Eye (tissue), 1 donor: ENCODE measurements at regions not wholly inside any gene's neighbourhood (a gene's known extent, or its start where the extent isn't known, plus 50 kb on each side); places are given as distances from the start of the nearest gene placed in this dataset.
"Not testable (repeated sequence)": the region's sequence is repeated elsewhere in the genome, so short reads cannot be mapped to it uniquely, and the experiment has no call there.

ENCODE experiments used
- DNase-seq: peaks from one replicate; pipeline ENCODE4 v3.0.0-alpha.2; 2015

DNA sequence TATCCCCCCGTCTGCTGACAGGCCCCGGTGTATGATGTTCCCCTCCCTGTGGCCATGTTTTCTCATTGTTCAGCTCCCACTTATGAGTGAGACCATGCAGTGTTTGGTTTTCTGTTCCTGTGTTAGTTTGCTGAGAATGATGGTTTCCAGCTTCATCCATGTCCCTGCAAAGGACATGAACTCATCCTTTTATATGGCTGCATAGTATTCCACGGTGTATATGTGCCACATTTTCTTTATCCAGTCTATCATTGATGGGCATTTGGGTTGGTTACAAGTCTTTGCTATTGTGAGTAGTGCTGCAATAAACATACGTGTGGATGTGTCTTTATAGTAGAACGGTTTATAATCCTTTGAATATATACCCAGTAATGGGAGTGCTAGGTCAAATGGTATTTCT, 244.7 kb downstream of the NEBL start:
- not testable (repeated sequence) for DNase-seq

DNA sequence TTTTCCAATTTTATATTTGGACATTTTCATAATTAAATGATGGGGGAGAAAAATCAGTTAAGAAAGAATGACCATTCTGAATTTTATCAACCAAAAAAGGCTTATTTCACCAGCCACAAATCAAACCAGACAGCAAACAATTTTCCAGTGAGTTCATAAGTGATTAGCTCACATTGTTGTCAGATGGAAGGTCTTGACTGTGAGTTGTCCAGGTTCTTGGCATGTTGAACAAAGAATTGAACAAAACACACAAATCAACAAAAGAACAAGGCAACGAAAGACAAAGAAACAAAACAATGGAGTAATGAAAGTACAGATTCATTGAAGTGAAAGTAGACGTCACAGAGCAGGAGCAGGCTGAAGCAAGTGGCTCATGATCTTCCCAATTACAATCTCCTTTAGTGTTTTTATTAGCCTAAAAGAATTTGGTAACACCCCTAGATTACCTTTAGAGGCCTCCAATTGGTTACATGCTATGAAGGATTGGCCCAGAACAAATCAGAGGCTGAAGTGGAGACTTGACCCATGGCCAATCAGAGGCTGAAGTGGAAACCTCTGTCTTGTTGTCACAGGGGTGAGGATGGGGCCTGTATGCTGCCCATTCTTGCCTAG, 248.7 kb downstream of the NEBL start:
- peak; percentile 53 for DNase-seq

DNA sequence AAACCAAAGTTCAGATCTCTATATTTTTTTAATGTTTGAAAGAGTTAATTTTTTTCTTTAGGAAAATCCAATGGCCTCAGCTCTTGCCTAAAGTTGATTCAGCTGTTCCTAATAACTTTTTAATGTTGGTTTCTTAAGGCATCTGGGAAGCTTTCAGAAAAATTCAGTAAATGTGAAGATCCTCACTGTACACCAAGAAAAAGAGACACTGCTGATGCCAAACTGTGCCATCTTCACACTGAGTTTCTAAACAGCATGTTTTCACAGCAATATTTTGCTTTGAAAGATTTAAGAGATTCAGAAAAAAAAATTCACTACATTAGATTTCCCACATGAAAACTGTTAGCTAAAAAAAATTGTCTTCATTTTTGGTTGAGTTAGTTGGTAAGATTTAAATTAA, 249.4 kb downstream of the NEBL start:
- DNase-seq: no peak

DNA sequence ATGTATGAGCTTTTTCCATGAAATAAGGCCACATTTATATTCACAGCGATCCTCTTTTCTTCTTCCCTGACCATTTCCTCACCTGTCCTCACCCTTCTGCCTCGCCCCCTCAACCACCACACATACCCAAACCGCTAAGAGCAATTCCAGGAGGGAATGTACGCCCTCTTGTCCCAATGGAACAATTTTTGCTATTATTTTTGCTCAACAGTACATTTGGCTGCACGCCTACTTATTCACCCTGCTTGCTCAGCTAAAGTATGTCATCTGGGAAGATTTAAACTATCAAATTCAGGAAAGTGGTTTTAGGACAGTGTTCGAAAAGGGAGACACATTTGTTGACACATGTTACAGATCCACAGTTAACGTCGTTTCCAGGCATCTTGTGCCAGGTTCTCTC, 252.7 kb downstream of the NEBL start:
- DNase-seq: no peak

DNA sequence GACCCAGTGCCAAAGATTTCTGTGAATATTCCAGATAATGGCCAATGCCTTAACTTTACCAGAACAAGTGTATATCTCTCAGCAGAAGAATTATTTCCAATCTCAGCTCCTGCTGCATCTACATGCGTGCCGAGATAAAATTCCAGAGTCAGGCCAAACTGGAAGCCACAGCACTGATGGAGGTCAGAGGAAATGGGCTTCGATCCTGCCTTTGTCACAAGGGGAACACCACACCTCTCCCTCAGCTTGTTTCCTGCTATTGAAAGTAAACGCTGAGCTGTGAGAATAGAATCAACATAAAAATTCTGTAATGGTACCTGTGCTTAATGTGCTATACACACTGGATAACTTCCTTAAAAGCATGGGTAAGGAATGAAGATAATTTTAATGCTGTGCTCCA, 255.5 kb downstream of the NEBL start:
- DNase-seq: no peak

DNA sequence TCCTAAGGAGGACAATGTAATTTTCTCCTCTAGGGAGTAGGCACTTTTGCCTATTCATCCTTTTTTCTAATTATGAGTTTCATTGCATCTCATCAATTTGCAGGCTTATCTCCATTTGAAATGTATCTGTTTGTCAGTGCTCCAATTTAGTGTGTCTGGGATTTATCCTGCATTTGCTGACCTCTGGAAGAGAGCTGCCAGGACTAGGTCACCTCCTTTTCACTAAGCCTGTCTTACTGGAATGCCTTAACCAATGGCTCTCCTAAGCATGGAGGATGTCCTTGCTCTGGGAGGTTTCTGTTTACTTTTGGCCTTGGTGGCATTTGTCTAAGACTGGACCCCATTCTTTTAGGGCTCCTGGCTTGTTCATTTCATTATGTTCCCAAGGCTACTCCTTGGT, 261.5 kb downstream of the NEBL start:
- no peak for DNase-seq

DNA sequence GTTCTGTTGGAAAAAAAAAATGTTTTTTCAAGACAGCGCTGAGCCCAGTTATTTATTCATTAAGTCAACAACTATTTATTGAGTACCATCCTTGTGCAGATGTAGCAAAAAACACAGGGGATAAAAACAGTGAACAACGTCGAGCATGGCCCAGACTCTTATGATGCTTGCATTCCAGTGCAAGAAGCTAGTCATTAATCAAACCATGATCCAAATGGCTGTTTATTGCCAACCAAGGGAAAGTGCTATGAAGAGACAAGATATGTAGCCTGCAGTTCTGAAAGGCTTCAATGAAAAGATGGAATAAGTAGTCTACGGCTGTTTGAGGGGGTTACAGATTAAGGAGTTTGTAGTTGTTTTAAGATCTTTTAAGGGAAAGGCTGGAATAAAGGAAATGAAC, 262.3 kb downstream of the NEBL start:
- DNase-seq: no peak

DNA sequence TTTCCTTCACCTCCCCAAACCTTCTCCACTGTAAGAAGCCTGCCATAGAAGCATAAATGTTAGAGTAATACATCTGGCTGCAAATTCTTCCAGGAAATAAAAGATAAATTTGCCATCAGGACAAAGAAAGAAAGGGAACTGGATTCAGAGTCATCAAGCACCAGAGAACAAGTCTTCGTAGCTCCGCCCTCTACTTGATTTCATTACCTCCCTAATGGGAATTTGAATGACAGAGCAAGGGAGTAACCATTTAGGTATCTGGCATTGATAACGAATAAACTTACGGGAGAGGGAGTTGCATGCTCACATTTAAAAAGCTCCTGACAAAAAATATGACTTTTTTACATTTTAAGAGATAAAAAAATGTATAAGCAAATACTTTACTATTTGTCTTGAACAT, 263.4 kb downstream of the NEBL start:
- no peak for DNase-seq

DNA sequence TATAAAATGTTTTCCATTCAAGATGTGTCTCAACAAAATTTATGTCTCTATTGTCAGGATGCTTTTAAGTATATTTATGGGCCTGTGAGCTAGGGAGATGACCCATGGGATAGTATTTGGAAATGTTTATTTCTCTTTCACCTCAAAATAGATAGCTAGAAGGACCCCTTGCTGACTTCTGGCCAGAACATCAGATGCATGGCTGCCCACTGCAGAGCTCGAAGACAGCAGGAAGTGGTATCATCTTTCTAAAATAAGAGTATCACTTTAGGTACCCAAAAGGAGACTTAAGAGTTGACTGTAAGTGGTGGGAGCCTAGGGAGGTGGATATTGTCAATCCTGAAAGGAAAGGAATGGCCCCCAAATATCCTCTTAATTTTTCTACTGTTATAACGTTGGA, 264.4 kb downstream of the NEBL start:
- no peak for DNase-seq

DNA sequence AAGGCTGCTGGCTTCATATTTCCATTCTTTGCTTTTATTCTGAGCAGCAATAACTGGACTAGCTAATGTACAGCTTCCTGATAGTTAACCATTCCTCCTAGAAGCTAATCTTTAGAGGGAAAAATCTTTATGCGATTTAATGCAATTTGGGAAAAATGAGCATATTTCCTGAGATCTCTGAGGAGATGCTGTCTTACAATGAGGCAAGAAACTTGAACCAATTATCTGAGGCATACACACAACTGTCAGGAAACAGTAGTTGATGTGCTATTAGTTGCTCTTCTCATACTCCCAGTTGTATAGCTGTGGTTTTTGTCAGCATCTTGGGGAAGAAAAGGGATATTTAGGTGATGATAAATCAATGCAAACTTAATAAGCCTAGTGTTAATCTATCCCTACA, 265.9 kb downstream of the NEBL start:
- no peak for DNase-seq

DNA sequence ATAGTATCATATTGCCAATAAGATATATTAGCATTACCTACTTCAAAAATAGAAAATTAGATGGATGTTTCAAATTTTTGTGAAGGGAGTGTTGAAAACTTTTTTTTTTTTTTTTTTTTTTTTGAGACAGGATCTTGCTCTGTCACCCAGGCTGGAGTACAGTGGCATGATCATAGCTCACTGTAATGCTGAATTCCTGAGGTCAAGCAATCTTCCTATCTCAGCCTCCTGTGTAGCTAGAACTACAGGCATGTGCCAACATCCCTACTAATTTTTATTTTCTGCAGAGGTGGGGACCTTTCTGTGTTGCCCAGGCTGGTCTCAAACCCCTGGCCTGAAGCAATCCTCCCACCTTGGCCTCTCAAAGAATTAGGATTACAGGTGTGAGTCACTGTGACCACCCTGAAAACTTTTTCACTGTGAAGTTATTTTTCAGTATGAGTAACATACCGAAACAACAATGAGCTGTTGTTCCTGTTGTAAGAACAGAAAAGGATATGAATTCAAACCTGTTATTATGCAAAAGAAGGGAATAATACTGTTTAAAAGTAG, 266.9 kb downstream of the NEBL start:
- DNase-seq: no peak

DNA sequence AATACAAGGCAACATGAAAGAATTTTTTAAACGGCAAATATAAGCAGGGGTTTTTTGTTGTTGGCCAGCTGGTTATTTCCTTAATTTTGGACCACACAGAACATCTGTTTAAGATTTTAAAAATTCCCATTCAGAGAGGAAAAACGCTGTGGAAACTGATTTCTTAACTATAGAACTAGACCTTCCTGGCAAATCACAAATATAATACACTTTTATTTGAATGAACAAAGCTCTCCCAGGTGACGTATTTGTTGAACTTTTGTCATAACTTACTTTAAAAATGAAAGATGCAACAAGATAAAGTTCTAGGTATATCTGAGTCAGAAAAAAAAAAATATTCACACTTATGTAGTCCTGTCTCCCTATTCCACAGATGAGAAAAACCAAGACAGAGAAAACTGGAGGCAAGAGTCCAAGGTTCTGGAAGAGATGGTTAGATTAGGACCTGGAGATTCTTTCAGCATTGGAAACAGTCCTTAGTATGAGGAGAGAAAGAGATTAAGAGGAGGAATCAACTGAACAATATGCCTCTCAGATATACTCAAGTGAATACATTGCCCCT, 269.1 kb downstream of the NEBL start:
- DNase-seq: no peak

DNA sequence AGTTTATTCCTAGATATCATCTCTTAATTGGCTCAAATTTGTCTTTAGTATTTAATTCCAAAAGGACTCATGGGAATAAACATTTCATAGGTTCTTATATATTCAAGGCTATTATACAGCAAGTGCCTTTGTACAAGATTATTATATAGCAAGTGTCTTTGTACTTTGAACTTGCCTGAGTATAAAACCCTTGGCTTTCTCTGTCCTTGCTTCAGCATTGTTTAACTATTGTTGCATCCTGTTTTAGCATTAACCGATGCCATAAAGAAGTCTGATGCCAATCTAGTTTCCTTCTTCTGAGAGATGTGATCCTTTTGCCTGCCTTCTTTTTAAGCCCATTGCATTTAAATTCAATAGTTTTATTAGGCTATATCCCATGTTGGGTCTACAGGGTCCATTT, 270.0 kb downstream of the NEBL start:
- DNase-seq: no peak

DNA sequence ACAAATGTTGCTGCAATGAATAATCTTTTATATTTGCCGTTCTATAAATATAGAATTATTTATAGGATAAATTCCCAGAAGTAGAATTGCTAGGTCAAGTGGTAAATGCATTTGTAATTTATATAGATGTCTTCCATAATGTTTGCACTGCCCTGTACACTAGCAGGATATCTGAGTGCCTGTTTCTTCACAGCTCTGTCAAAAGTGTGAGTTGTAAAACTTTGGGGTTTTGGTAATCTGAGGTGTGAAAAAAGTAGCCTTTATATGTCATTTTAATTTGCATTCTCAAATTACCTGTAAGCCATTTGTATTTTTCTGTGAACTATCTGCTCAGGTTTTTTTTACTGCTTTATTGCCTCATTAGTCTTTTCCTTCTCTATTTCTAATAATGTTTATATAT, 271.2 kb downstream of the NEBL start:
- no peak for DNase-seq

DNA sequence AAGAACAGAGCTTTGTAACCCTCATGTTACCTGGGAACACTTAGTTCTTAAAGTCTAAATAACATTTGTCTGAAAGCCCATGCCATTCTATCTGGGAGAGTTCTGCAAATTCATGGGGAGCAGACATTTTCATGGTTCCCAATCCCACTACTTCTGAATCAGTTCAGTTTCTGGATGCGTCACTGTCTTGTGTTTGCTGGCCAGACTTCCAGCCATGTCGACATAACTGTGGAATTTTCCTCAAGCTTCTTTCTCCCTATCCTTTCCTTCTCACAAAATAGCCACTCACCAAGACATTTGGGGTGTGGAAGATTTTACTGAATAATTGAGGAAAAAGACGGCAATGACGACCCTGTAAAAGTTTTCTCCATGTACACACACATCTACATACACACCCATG, 272.5 kb downstream of the NEBL start:
- no peak for DNase-seq

DNA sequence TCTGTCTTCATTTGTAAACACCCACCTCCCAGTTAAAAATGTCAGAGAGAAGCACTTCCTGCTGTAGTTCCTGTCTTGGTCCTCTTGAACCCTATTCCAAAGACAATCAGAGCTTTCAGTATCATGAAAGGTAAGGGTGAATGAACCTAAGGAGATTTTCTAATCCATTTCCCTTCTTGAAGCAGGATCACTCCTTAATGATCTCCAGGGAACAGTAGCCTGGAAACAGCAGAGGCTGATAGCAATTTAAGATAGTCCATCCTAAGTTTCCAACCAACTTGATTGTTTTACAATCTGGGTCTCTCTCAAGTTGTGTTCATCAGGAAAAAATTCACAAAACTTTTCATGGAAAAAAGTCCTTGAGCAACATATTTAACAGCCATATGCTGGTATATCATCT, 273.6 kb downstream of the NEBL start:
- no peak for DNase-seq

DNA sequence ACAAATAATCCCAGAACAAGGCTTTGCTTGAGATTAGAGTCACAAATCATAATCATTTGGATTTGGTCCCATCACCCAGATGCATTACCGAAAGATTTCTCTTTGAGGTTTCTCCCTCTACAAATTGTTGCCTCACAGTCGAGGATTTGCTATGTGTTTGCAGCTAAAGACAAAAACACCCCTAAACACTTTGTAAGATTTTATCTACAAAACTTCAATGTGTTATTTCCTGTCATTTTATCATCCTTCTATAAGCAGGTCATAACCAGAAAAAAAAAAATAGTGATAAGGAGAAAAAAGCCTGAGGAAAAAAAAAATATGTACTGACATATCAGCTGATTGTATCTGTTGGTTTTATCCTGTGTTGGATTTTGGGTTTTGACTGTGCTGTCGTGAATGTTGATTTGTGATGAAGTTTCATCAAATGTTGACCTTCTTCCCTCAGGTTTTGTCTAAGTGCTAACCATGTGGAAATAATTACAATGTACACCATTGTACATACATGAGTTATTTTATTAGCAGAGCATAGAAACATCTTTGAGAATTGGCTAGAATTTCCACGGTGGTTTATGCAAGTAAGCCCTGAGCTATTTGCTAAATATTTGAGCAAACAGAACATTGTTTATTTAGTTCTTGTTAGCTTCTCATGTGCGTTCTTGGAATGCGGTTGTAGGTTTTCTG, 274.4 kb downstream of the NEBL start:
- DNase-seq: peak; percentile 68

DNA sequence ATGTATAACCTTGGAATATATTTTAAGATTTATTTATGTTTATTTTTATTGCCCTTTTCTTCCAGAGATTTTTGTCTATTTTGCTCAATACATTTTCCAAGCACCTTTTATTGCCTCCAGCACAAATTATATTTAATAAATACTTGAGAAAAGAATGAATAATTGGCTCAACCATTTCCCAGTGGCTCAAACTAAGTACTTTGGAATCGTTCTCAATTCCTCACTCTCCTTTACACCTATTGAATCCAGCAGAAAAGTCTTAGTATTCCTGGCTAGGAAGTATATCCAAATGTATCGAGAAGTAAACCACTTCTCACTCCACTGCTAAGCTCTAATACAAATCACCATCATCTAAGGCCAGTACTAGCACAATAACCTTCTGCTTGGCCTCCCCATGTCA, 276.1 kb downstream of the NEBL start:
- DNase-seq: no peak

DNA sequence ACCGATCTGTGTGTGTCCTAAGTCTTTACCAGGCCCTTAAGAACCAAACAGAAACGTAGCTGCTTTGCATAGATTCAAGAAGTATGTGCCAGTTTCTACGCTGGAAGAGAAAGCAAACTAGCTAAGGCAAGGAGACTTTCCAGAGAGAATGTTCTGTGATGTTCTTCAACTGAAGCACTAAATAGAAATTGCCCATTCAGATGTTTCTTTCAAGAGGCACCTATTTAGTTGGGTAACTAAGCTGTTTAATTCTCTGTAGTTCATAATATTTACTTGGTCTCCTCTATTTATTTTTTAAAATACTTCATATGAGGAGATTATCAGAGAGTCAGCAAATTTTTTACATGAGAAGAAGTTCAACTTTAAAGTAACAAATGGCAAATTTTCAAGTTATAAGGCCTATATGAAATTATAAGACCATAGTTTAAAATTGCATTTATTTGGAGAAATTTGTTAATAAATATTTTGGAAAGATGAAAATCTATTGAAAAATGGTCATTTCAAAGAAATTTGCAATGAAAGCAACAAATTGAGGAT, 279.0 kb downstream of the NEBL start:
- DNase-seq: no peak

DNA sequence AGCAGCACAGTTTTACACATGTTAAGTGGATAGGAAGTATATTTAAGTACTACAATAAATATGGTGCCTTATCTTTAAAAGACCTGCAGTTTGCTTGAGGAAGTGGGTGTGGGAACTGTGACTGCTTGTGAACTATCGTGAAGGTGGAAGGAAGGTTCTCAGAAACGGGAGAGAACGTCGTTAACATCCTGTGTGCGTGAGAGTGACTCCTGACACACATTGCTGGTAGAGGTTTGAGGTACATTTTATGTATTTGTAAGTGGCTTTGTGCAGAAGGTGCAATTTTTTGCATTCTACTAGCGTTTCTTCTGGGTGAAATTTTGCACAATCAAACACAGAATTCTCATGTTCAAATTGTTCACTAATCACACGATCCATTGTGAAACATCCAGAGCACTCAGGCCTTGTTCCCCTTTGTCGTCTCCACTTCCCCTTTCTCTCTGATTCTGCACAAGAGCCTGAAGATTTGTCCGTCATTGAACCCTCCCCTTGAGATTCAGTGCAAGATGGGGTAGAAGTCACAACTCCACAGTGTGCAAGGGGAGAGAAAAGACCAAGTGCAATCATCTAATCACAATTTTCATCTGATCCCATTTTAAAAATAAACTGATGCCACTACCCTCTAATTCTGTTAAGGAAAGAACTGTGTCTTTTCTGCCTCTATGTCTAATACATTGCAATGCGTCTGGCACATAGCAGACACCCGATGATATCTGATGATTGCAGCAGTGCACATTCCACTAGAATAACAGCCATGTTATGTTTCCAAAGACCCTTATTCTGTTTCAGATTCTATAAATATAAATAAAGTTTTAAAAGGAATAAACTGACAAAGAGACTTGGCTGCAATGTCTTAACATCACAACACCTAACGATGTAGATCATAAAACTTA, 279.9 kb downstream of the NEBL start:
- DNase-seq: no peak

DNA sequence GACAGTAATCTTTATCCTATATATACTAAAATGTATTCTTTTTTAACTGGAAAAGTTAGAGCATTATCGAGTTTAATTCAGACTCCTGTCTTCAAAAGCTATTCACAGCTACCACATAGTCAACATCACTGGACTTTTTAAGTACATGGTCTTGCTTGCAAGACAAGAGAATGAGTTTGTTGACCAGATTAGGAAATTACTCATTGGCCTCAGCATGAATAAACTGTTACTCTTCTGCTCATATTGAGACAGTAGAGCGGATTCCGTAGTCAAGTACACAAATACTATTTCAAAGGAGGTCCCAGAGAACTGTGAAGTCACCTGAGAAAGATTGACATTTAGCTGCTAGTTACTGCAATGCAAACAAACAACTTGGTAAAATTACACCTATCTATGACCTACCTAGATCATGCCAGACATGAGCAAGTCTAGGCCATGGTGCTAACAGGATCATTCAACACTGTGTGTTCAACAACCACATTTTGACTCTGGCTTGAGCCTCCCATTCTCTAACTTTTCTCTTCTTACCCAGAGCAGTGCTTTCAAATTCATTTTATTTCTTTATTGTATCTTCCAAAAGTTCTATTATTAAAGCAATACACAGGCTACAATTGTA, 280.9 kb downstream of the NEBL start:
- DNase-seq: no peak

DNA sequence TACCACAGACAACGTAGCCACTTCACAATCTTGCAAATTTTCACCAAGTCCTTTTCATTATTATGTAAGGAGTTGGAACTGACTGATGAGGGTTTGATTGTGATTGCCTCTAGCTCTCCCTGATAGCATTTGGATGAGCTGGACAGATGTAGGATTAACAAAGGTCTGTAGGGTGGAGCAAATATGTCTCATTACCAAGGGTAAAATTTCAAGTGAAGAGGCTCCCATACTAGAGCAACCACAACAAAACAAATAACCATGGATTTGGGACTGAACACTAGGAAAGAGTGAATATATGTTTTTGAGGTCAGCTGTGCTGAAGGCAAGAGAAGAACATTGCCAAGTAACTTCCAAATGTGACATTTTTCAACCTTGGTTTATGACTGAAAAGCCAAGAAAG, 281.7 kb downstream of the NEBL start:
- DNase-seq: no peak

DNA sequence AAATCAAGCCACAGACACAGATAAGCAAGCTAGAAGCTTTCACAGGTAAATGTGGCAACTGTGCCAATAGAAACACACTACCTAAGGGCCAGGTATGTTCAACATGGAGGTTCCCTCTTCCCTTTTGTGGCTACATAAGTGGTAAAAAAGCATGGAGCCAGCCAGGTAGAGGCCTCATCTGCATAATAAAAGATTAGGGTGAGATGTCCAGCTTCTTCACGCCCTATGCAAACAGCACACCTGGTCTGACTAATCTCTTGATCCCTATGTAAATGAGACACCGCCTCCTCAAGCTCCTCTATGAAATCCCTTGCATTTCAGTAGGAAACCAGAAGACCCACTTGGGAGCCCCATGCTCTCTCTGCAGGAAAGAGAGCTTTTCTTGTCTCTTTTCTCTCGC, 282.2 kb downstream of the NEBL start:
- DNase-seq: no peak
